GM18498 (cell line): ENCODE measurements at regions not wholly inside any gene's neighbourhood (a gene's known extent, or its start where the extent isn't known, plus 50 kb on each side); places are given as distances from the start of the nearest gene placed in this dataset.
"Not testable (repeated sequence)": the region's sequence is repeated elsewhere in the genome, so short reads cannot be mapped to it uniquely, and the experiment has no call there.

Experiments
- ATAC-seq: cut with Tn5 transposase; IDR thresholded peaks from one replicate; pipeline ENCODE4 v1.9.1; 2021; ENCODE audit warnings: mild to moderate bottlenecking, moderate library complexity; ENCODE audit not compliant: unreplicated experiment

DNA sequence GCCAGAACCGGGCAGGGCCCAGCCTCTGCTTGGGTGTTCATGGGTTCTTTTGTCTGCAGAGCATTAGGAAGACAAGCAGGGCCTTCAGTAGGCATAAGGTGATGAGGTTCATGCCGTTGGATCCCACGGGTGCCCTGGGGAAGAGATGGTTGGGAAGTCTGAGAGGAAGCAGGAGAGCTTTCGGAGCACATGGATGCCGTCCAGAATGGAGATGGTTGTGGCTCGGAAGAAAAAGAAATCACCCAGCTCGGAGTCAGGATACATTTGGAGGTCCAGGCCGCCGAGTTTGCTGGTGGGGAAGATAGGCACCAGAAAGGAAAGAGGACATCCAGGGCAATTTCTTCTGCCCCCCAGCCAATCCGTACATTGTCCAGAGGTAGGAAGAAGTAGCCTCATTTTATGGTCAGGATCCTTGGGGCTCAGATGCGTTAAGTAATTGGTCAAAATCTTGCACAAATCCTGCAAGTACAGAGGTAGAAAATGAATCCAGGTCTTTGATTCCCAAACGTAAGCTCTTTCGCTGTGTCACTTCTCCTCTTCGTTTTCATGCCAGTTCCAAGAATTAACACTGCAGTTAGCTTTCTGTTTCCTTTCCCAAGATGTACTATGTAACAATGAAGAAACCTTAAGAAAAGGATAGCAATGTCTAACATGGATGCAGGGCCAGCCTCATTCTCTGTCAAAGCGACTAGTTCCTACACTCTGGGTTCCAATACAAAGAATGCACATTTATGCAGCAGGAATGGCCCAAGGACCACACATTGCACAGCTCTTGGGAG, 147.8 kb upstream of the KLF6 start:
- ATAC-seq: no peak

DNA sequence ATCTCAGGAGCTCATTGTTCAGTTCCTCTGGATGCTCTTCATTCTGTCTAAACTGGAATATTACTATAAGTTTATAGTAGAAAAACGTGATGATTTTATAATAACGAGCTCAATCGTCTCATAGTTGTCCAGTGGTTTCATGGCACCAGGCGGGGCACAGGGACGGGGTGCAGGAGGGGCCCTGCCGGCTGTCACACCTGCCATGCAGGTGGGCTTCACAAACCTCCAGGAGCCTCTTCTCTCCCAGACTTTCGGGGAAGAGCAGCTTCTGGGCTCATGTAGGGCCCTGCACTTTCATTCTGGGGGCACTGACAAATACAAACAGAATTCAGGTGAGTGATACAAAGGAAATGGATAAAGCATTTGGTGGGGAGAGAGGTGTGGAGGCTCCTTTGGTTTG, 146.9 kb upstream of the KLF6 start:
- no peak for ATAC-seq

DNA sequence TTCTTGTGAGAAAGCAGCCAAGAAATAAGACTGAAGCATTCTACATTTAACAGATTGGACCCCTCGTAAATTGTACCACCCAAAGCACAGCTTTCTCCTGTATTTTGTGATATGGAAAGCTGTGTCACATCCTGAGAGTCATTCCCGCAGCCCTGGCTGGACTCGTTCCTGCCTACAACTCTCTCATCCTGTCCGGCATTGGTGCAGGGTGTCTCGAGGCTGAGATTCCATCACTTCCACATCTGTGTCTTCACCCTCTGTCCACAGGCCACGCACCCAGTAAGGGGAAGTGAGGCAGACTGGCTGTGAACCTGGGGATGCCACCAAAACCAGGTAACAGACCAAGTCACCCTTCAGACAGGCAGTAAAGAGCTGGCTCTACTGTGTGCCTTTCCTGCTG, 146.2 kb upstream of the KLF6 start:
- no peak for ATAC-seq

DNA sequence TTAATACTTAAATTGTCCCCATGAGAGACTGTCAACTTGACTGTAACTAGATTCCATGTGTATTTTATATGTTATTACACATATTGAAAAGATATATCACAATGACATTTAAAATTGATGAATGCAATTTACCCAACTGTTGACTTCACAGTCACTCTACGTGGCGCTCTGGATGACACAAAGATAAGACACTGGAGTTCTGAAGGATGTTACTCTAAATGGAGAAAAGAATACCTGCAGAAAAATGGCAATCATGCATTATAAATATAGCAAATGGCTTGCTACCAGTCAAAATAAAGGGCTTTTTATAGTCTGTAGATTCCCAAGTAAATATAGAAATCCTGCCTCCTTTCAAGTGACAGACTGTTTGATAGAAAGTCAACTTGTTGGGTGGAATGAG, 143.6 kb upstream of the KLF6 start:
- ATAC-seq: no peak

DNA sequence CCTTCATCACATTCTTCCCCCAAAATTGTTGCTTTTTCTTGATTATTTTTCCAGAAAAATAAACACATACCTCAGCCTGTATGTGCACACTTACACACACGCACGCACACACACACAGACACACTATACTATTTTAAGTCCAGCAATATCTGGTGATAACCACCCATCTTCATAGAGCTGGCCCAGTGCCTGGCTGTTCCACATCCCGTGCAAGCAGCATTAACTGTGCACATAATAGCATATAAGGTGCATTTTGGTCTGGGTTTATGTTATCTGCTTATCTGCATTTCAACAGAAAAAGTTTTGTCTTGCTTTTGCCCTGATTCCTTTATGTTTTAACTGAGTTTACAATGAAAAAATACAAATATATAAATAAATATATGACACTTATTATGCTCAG, 143.1 kb upstream of the KLF6 start:
- ATAC-seq: no peak

DNA sequence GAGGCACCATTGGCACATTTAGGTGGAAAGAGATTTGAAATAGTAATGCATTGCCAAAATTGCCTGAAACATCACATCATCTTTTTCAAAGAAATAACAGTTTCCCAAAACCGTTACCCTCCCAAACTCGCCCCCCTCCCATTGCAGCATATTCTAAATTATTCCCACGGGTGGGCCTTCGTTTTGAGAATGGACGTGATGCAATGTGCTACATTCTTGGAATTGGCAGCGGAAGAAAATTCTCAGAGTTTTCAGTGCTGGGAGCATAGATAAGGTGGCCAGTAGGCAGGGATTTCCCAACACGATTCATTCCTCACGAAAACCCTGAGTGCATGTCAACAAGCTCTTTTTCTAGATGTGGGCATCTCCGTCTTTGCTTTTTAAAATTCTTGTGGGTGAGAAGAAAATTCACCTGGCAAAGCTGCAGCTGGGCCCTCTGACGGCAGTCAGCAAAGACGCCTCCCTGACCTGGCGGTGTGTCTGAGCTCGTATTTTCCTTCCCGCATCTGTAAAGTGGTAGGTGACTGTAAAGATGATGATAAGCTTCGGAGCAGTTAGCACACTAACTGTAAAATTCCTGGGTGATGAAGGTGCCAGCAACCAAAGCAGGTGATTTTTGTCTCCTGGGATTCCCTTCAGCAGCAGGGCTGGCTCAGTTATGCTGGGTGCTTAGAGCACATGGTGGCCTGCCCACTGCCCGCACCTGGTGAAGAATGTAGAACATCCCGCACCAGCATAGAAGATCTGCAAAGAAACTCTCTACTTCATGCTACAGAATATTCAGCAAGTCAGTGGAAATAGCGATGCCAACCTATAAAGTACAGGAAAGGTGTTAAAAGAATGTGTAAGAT, 141.9 kb upstream of the KLF6 start:
- ATAC-seq: no peak

DNA sequence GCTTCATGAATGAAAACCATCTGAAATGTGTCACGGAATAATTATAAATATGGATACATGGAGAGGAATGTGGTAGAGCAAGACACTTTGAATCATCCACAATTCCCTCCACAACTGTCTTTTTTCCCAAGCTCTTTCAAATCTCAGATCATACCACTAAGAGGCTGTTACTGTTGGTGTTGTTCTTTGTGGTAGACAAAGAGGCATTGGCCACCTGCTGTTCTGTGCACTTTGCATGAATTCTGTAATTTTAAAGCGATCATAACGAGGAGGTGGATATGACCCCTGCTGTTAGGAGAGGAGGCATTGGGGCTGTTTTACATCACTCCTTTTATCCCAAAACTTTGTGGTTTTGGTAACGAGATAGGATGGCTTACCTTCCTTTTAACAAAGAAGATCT, 141.2 kb upstream of the KLF6 start:
- ATAC-seq: no peak

DNA sequence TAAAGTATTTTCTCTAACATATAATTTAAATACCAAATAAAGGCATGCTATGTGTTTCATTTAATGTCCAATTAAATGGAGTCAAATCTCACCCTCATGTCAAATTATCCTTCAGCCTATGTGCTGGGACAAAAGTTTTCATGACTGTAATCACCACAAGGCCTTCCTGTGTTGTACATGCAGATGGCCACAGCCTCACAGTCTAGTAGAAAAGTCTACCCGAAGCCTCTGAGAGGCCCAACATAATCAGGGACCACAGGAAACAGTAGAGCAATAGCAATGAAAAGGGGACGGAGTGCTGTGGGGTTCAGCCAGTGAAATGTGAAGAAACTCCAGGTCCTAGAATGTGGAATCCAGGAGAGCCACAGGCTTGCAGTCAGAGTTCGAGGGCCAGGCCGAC, 140.2 kb upstream of the KLF6 start:
- ATAC-seq: no peak

DNA sequence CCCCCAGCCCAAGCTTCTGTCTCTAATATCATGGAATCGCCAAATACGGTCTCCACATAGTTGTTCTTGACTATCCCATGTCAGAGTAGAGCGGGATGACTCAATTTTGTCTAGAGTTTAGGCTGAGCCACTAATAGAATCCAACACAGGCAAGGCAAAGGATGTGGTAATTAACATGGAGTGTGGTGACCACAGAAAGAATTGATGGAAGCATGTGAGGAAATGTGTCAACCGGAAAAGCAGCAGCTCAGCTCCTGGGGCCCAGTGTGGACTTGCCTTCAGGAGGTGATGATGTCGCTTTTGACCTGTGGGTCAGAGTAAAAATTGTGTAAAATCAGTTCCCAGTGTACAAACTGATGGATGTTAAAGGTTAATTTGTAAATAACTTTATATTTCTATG, 139.3 kb upstream of the KLF6 start:
- no peak for ATAC-seq

DNA sequence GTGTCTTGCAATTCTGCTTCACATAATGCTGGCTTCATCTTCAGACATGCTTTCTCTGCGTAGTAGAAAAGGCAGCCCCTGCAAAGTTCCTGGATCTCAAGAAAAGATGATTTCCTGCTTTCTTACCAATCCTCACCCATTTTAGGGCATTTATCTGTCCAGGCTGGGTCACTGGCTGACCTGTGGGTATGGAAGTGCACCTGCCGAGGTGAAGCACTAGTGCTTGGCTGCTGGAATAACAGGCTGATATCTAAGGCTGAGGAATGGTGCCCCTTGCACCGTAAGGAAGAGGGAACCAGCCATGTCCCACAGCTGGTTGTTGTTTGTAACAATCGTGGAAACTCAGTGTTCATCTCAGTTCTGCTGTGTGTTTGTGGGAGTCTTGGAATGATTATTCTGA, 138.0 kb upstream of the KLF6 start:
- no peak for ATAC-seq

DNA sequence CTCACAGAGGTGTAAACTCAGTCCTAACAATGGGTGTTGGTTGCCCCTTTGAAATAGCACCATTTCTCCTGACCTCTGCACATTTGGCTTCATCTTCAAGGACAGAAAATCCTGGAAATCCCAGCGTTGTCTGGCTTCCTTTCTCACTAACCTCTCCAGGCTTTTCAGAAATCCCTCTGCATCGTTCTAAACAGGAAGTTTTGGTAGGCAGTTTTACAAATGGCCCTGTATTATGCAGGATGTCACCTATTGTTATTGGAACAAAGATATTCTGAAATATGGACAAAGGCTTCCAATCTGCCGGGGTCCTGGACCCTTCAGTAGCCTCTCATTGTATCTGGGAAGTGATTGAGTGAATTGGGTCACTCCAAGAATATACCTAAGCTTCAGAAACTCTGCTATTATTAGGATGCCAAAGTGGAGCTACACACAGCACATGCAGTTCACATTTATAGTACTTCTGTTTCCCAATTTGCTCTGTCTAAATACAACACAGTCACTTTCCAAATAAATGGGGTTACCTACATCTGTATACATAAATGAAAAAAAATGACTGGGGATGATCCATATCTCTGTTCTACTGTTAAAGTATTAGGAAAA, 134.8 kb upstream of the KLF6 start:
- no peak for ATAC-seq

DNA sequence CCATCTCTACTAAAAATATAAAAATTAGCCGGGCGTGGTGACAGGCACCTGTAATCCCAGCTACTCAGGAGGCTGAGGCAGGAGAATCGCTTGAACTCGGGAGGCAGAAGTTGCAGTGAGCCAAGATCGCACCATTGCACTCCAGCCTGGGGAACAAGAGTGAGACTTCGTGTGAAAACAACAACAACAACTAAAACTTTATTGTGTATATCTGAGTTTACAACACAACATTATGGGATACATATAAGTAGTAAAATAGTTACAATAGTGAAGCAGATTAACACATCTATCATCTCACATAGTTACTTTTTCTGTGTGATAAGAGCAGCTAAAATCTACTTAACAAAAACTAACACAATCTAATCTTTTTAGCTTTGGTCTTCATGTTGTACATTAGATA, 132.4 kb upstream of the KLF6 start:
- not testable (repeated sequence) for ATAC-seq

DNA sequence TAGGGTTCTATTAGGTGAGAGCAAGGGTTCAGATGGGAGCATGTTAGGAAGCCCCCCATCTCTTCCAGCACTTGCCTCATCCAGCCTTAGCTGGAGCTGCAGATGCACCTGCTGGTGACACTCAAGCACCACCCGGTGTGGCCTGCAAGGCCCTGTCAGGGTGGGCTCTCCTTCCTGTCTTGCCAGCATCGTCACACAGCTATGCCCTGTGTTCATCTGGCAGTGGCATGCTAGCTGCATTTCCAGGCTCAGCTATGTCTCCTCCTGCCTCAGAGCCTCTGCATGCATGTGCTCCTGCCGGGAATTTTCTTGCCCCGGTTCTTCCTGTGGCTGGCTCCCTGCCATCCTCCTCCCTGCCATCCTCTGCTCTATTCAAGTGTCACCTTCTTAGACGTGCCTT, 129.7 kb upstream of the KLF6 start:
- no peak for ATAC-seq

DNA sequence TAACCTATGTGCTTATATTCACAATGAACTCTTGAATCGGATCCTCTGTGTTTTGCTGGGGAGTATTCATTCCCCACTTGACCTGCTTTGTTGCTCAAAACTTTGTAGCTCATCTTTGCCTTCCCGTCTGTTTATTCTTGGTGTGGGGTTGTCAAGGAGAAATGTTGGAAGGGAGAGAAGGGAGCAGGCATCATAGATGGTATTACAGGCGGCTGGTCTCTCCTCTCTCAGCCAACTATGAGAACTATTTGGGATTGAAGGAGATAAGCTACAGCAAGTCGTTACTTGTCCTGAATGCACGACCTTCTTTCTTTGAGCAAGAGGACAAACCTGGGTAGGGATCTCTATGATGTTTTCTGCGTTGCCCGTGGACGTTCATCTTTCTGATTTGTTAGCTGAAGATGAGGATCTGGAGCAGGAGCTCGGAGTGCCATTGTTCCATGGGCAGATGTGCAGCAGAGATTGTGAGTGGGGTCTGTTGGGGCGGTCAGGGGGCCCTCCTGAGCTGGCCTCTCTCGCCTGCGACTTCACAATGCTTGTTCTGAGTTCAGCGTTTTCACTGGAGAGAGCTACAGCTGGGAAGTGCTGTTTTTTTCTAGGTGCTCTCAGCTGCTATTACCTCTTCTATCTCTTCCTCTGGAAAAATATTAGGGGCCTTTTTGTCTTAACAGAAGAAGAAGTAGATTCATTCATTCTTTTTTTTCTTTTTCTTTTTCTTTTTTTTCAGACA, 126.9 kb upstream of the KLF6 start:
- ATAC-seq: no peak

DNA sequence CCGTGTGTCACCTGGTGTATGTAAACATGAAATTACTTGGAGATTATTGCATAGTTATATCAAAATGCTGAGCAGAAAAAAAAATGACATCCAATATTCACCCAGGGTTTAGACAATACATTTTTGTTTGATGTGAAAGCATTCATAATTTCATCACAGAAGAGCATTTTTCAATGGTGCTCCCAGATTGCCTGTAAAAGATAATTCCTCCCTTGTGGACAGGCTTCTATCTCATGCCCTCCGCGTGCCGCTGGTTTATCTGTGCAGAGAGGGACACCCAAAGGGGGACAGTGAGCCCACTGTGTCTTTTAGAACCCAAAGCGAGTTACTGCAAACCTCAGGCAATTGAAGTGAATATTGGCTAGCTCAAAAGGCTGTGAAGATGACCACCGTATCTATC, 126.2 kb upstream of the KLF6 start:
- ATAC-seq: no peak

DNA sequence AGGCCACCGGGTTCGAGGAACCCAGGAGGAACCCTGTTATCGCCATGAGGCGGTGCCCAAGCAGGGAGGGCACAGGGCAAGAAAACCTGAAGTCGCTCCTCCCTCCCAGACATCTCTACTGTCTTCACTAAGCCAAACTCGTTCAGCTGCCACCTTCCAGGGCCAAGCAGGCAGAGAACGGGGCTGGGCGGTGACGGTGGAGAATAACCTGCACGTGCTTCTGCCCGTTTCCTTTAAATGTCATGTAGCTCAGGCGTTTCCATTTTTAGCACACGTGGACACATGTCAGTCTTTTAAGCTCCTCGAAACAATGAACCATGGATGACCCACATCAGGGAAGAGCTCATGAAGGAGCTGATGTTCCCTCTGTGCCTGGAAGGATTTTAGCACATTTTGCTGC, 124.3 kb upstream of the KLF6 start:
- no peak for ATAC-seq

DNA sequence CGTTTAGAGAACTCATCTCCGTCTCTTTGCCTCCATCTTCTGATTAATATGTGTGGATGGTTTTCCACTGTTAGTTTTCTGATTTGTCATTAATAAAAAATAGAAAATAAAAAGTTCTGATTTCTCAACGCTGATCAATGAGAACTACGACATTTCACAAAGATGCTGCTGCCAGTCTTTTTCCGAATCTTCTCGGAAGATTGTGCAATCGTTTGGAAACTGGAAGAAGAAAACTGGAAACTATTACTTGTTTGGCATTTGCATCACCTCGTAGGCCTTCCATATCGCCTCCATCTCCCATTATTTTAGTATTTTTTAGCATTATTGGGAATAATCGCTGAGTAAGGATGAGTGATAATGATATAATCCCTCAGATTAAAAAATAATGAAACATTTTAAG, 123.2 kb upstream of the KLF6 start:
- ATAC-seq: no peak

DNA sequence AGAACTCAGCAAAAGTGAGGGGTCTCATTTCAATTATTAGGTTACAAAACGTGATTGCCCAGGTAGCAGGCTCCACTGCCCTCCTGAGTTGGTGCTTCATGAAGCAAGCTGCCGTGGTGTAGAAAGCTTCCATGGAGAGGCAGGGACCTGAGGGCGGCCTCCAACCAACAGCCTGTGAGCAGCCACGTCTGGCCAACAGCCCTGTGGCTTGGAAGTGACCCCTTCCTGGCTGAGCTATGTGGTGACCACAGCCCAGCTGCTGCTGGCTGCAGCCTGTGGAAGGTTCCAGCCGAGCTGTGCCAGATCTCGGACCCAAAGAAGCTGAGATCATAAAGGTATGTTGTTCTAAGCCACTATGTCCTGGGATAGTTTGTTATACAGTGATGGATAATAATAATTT, 122.5 kb upstream of the KLF6 start:
- ATAC-seq: no peak

DNA sequence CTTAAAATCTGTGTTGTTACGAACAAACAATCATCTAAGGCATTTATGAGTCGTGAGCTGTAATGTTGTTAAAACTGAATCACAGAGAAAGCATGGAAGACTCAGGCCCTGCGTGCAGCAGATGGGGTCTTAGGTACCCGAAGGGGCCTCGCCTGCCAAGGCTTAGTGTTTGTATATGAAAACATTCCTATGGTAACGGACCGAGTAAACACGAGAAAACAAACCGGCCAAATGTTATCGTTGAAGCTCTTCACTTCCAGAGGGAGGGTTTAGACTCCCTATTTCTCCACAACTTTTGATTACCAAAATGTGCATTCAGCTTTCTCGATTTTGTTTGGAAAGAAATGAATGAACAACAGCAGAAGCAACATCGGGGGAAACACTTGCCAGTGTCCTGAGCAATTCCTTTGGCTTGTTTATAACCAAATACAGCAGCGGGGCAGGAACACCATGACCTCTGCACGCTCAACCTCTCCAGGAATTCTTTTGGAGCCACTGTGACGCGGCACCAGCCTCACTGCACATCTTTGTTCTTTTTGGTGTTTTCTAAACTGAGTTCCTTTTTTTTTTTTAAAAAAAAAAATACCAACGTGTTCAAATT, 121.6 kb upstream of the KLF6 start:
- ATAC-seq: no peak

DNA sequence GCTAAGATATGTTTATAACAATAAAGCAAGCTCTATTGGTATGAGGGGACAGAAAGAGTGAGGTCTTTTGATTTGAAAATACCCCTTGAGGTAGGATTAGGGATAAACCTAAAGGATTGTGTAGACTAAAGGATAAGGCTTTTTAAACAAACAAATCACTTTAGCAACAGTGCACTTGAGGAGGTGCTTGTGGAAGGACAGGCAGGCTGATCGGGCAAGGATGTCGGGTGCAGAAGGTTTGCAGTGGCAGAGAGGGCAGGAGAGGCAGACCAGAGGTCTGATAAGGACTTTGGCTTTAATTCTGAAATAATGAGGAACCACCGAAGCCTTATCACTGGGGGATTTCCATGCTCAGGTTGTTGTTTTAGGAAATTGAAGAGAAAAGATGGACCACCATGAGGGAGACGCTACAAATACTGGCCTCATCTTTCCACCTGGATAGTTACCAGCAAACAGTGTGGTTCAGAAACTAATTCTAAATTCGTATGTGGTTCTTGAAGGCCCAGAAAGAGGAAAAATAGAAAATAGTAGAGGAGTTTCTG, 119.5 kb upstream of the KLF6 start:
- no peak for ATAC-seq
